ENCODE measurements at regions not wholly inside any gene's neighbourhood (a gene's known extent, or its start where the extent isn't known, plus 50 kb on each side); places are given as distances from the start of the nearest gene placed in this dataset.

DNA sequence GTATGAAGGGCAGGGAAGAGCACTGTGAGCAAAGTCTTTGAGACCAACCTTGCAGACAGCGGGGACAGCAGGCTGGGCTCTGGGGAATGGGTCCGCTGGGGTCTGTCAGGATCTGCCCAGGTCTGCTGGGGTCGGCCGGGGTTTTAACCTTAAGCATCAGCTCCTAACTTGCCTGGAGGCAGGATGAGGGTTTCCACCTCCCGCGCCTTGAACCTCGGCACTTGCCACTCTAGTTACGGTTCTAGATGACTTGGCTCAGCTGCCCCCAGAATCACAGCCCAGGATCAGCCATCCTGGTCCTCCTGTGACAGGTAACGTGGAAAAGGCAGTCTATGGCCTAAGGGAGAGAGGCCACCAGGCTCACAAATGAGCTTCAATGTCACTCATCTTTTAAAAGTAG, 50.4 kb upstream of the CACUL1 start:
- Mint-ChIP-seq H3K27me3 (ENCODE audit: unreplicated experiment) (peaks cover 3% of the 10 kb centered on the region), H3K4me1 (ENCODE audit: low read depth, unreplicated experiment) (peaks cover 11% of the 10 kb centered on the region), H3K27ac (ENCODE audit: unreplicated experiment) (no peak overlapping the region), H3K9me3 (ENCODE audit: unreplicated experiment) (peaks cover 4% of the 10 kb centered on the region), H3K36me3 (ENCODE audit: unreplicated experiment) (no peaks in the 10 kb centered on the region), H3K4me3 (ENCODE audit: unreplicated experiment) (no peak overlapping the region)
- TF ChIP-seq, protein P1, sequence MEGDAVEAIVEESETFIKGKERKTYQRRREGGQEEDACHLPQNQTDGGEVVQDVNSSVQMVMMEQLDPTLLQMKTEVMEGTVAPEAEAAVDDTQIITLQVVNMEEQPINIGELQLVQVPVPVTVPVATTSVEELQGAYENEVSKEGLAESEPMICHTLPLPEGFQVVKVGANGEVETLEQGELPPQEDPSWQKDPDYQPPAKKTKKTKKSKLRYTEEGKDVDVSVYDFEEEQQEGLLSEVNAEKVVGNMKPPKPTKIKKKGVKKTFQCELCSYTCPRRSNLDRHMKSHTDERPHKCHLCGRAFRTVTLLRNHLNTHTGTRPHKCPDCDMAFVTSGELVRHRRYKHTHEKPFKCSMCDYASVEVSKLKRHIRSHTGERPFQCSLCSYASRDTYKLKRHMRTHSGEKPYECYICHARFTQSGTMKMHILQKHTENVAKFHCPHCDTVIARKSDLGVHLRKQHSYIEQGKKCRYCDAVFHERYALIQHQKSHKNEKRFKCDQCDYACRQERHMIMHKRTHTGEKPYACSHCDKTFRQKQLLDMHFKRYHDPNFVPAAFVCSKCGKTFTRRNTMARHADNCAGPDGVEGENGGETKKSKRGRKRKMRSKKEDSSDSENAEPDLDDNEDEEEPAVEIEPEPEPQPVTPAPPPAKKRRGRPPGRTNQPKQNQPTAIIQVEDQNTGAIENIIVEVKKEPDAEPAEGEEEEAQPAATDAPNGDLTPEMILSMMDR (IDR thresholded peaks at IDR 0.05; ENCODE audit: partially characterized antibody, unreplicated experiment): no peak
- no peak for DNase-seq

DNA sequence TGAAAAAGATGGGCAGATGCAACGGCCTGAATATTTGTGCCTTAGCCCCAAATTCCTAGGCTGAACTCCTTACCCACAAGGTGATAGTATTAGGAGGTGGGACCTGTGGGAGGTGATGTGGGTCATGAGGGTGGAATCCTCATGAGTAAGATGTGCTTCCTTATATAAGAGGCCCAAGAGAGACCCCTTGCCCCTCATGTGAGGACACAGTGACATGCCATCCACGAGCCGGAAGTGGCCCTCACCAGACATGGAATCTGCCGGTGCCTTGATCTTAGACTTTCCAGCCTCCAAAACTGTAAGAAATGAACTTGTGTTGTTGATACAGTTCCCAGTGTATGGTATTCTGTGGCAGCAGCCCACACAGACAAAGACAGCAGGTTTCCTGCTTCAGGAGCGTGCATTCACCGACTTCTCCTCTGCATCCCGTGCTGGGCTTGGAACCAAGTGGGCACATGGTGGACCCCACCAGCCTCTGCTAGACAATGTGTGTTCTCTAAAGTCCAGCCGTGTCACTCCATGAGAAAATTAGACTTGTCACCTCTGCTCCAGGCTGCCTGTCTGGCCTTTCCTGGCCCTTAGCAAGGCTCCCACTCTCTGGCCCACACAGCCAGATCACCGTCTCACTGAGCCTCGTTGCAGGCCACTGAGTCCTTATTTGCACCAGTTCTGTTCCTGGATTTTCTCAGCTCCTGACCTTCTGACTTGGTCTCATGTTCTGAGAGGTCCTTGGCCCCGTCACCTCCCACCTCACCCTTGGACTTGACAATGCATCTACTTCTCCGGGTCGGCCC, 52.9 kb upstream of the CACUL1 start:
- no peaks in the 10 kb centered on the region for H3K36me3 Mint-ChIP-seq (ENCODE audit: unreplicated experiment)
- H3K27ac Mint-ChIP-seq (ENCODE audit: unreplicated experiment): no peak overlapping the region
- H3K4me3 Mint-ChIP-seq (ENCODE audit: unreplicated experiment): no peak overlapping the region
- TF ChIP-seq, protein P1 (IDR thresholded peaks at IDR 0.05; ENCODE audit: partially characterized antibody, unreplicated experiment): no peak
- peaks cover 4% of the 10 kb centered on the region for H3K9me3 Mint-ChIP-seq (ENCODE audit: unreplicated experiment)
- peaks cover 27% of the 10 kb centered on the region for H3K4me1 Mint-ChIP-seq (ENCODE audit: low read depth, unreplicated experiment)
- peaks cover 11% of the 10 kb centered on the region for H3K27me3 Mint-ChIP-seq (ENCODE audit: unreplicated experiment)
- no peak for DNase-seq

DNA sequence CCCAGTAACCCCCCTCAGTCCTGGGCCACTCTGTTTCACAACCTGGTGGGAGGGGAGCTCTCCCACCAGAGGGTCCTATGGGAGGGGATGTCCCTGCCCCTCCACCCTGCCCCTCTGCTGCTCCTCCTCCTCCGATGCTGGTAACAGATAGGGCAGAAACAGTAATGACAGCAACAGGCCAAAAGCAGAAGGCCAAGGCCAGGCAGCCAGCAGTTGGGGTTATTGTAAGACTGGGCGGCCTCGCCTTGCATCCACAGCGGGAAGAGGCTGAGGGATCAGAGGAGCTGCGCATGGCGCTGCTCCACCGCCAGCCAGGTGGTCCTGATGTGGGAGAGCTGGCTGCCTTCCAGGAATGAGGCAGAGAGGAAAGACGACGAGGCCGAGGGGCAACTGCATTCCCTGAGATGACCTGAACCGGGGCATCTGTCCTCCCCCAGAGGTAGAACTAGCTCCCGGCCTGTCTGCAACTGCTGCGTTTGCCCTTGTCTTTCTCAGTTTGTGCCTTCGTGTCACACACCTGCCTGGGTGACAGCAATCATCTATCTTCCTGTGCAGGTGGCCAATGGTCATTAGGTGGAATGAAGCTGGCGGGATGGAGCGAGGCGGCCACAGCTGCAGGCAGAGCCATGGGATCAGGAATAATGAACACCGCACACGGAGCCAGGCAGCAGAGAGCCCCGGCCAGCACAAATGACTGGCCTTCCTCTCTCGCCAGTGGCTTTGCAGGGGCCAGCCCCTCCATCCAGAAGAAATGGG, 54.0 kb upstream of the CACUL1 start:
- TF ChIP-seq, protein P1 (IDR thresholded peaks at IDR 0.05; ENCODE audit: partially characterized antibody, unreplicated experiment): no peak
- Mint-ChIP-seq H3K4me1 (ENCODE audit: low read depth, unreplicated experiment) (peaks cover 28% of the 10 kb centered on the region), H3K36me3 (ENCODE audit: unreplicated experiment) (no peaks in the 10 kb centered on the region), H3K9me3 (ENCODE audit: unreplicated experiment) (peaks cover 6% of the 10 kb centered on the region), H3K4me3 (ENCODE audit: unreplicated experiment) (no peak overlapping the region), H3K27ac (ENCODE audit: unreplicated experiment) (no peak overlapping the region), H3K27me3 (ENCODE audit: unreplicated experiment) (peaks cover 12% of the 10 kb centered on the region)
- DNase-seq: no peak

DNA sequence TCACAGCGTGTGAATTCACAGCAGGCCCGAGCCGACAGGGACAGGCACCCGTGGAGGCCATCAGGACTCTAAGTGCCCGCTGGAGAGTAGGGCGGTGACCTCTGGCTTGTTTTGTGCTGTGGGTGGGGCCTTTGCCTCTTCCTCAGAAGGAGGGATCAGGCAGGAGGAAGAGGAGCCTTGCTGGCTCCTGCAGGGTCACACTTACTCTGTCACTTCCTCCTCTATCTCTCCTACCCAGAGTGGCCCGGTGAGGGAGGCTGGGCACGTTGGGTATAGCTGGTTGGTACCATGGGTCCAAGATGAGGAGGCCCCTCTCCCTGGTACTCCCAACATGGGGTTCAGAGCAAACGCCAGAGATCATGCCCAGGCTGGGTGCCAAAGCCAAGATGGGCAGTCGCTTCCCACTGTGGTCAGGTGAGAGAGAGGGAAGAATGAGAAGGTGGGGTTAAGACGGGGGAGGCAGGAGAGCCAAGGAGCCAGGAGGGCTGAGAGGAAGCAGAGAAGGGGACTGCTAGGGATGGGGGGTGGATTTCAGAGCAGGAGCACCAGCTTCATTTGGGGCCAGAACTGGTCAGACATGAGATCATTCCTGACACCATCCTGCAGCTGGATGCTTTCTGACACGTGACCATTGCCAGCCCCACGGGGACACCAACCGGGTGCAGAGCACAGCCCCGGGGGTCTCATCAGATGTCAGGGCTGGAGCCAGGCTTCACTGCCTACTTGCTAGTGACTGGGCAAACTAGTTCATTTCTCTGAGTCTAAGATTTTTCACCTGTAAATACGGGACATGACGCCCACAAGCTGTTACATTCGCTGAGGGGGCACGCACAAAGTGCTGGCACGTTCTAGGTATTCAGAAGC, 54.8 kb upstream of the CACUL1 start:
- Mint-ChIP-seq H3K27ac (ENCODE audit: unreplicated experiment) (no peak overlapping the region), H3K36me3 (ENCODE audit: unreplicated experiment) (no peaks in the 10 kb centered on the region), H3K9me3 (ENCODE audit: unreplicated experiment) (peaks cover 6% of the 10 kb centered on the region), H3K27me3 (ENCODE audit: unreplicated experiment) (peaks cover 12% of the 10 kb centered on the region), H3K4me3 (ENCODE audit: unreplicated experiment) (no peak overlapping the region), H3K4me1 (ENCODE audit: low read depth, unreplicated experiment) (peaks cover 28% of the 10 kb centered on the region)
- TF ChIP-seq, protein P1 (IDR thresholded peaks at IDR 0.05; ENCODE audit: partially characterized antibody, unreplicated experiment): no peak
- DNase-seq: no peak

All from glutamatergic neuron (in vitro differentiated cells).